Suprapubic skin (tissue), 4 donors: ENCODE measurements at regions not wholly inside any gene's neighbourhood (a gene's known extent, or its start where the extent isn't known, plus 50 kb on each side); places are given as distances from the start of the nearest gene placed in this dataset.

Experiments
- CTCF ChIP-seq, 2 donors: fragments of 200-600 bp in 1 of 2; fragments of 450-650 bp in 1 of 2; sonication (generic) in 1 of 2; IDR thresholded peaks; one replicate each; pipeline ENCODE4 v1.5.1; 2016 to 2019; ENCODE audit warnings: antibody characterized with exemption in 2 of 2, mild to moderate bottlenecking in 1 of 2, moderate library complexity in 1 of 2
- EP300 ChIP-seq: sonication (generic); formaldehyde crosslinking; IDR thresholded peaks from one replicate; pipeline ENCODE4 v1.6.1; 2017; ENCODE audit warnings: antibody characterized with exemption
- POLR2AphosphoS5 ChIP-seq, 3 donors: sonication (generic); formaldehyde crosslinking; IDR thresholded peaks; one replicate each; pipeline ENCODE4 v1.6.1; 2017; ENCODE audit warnings: antibody characterized with exemption in 3 of 3

GRCh38 chr1:5402618-5403017, 589.6 kb downstream of the NPHP4 start:
- TF ChIP-seq CTCF (IDR thresholded peaks at IDR 0.05) = no peak
- no peak for TF ChIP-seq POLR2AphosphoS5 (IDR thresholded peaks at IDR 0.05)
- no peak for TF ChIP-seq EP300
